ENCODE measurements at regions not wholly inside any gene's neighbourhood (a gene's known extent, or its start where the extent isn't known, plus 50 kb on each side); places are given as distances from the start of the nearest gene placed in this dataset.
"Not testable (repeated sequence)": the region's sequence is repeated elsewhere in the genome, so short reads cannot be mapped to it uniquely, and the experiment has no call there.

DNA sequence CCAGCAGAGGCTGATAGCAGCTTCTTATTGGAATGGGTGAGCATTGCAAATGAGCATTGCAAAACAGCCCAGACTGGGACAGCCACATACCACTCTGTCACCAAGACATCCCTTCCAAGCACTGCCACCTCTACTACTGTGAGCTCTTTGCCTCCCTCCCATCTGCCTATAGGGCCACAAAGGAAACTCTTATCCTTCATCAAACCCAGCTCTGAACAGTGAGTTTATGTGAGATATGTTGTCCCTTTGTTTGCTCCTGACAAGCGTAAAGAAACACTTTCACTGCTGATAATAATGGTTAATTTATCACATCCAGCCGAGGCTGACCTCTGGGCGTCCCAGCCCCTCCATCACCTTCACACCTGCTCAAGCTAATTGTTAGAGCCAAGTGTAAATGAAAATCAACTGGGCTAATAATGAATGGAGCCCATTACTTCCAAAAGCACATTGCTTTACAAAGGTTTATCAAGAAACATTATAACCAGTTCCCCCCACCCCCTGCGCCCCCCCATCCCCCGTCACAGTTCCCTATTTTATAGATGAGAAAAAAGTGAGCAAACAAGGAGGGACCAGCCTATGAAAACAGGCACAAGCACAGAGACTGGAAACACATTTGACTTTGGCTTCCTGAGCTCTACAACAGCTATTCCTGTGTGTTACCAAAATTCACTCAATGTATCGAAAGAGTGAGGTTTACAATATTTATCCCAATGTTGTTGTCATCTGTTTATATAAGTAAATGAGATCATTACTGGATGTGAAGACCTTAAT, 146.3 kb downstream of the ANXA2 start:
- 48% methylated on average over 6 of the region's 6 CpGs for WGBS
- H3K36me3 ChIP-seq (ENCODE audit: insufficient read depth): no peaks in the 10 kb centered on the region
- H3K27ac ChIP-seq (ENCODE audit: low read depth): no peak overlapping the region
- no peak for DNase-seq (ENCODE audit: extremely low spot score)
- no peaks in the 10 kb centered on the region for H3K4me1 ChIP-seq (ENCODE audit: insufficient read depth)
- no peak overlapping the region for H3K4me3 ChIP-seq (ENCODE audit: low read depth, low read length)

DNA sequence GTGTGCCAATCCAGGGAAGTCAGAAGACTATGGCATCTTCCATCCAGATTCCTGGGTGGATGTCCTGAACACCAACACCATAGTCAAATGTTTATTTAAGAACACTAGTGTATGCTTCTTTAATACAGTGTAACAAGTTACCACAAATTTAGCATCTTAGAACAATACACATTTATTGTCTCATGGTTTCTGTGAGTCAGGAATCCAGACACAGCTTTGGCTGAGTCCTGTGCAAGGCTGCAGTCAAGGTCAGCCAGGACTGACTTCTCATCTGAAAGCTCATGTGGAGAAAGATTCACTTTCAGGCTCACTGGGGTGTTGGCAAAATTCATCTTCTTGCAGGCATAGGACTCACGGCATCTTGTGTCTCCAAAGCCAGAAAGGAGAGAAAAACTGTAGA, 143.4 kb downstream of the ANXA2 start:
- Histone ChIP-seq H3K4me1 (ENCODE audit: insufficient read depth) (no peaks in the 10 kb centered on the region), H3K36me3 (ENCODE audit: insufficient read depth) (no peaks in the 10 kb centered on the region), H3K4me3 (ENCODE audit: low read depth, low read length) (no peak overlapping the region), H3K27ac (ENCODE audit: low read depth) (no peak overlapping the region)
- DNase-seq (ENCODE audit: extremely low spot score): no peak
- WGBS: 83% methylated on average over 1 of the region's 1 CpG

DNA sequence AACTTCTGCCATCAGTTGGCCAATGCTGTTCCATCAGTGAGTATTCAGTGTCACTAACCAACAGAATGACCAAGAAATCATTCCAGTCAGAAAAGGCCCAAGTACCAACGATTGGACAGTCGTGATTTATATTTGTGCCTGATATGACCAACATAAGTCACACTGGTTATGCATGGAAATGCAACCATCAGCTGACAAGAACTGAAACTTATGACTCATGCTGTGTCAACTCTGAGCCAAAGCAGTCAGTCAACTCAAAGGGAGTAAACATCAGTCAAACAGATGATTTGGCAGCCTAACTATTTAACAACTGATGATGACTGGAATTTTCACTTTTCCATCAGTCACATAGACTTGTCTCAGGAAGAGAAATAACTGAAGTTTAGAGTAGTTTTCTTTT, 142.4 kb downstream of the ANXA2 start:
- Histone ChIP-seq H3K36me3 (ENCODE audit: insufficient read depth) (no peaks in the 10 kb centered on the region), H3K4me3 (ENCODE audit: low read depth, low read length) (no peak overlapping the region), H3K27ac (ENCODE audit: low read depth) (no peak overlapping the region), H3K4me1 (ENCODE audit: insufficient read depth) (no peaks in the 10 kb centered on the region)
- WGBS: 67% methylated on average over 2 of the region's 2 CpGs
- no peak for DNase-seq (ENCODE audit: extremely low spot score)

DNA sequence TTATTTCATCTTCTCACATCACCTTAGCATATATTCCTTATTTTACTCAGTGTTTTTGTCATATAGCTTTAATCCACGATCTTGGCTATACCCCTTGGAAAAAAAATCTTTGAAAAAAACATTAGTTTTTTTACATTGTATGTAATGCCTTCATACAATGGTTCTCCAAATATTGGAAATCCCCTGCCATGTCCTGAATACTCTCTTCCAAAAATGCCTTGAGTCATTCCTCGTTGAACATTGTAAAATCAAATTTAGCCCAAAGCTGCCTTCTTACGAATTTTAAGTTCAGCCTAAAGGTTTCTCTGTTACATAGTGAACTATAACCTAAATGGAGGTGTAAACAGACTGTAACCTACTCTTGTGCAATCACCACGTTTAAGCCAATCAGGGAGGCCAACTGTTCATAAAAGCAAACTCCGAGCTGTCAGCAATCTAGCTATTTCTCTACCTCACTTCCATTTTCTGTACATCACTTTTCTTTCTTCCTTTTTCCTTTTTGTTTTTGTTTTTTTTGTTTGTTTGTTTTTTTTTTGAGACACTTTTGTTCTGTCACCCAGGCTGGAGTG, 140.1 kb downstream of the ANXA2 start:
- Histone ChIP-seq H3K36me3 (ENCODE audit: insufficient read depth) (no peaks in the 10 kb centered on the region), H3K27ac (ENCODE audit: low read depth) (no peak overlapping the region), H3K4me1 (ENCODE audit: insufficient read depth) (no peaks in the 10 kb centered on the region), H3K4me3 (ENCODE audit: low read depth, low read length) (no peak overlapping the region)
- WGBS: 70% methylated on average over 5 of the region's 5 CpGs
- no peak for DNase-seq (ENCODE audit: extremely low spot score)

DNA sequence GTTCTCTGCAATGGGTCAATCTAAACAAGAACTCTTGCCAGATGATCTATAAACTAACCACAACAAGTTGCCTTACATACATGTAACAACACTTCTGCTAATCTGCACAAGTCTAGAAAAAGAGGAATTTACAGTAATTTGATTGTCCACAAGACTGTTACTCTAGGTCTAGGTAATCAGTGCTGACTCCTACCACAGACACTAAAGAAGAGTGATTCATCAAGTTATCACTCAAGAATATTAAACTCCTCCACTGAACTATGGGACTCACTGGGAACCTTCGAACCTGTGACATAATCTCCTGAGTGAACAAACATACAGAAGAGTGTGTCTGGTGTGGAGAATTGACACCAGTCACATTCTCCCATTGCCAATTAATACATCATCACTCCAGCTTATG, 138.3 kb downstream of the ANXA2 start:
- DNase-seq (ENCODE audit: extremely low spot score): no peak
- Histone ChIP-seq H3K27ac (ENCODE audit: low read depth) (no peak overlapping the region), H3K4me3 (ENCODE audit: low read depth, low read length) (no peak overlapping the region), H3K36me3 (ENCODE audit: insufficient read depth) (no peaks in the 10 kb centered on the region), H3K4me1 (ENCODE audit: insufficient read depth) (no peaks in the 10 kb centered on the region)
- 93% methylated on average over 1 of the region's 1 CpG for WGBS

DNA sequence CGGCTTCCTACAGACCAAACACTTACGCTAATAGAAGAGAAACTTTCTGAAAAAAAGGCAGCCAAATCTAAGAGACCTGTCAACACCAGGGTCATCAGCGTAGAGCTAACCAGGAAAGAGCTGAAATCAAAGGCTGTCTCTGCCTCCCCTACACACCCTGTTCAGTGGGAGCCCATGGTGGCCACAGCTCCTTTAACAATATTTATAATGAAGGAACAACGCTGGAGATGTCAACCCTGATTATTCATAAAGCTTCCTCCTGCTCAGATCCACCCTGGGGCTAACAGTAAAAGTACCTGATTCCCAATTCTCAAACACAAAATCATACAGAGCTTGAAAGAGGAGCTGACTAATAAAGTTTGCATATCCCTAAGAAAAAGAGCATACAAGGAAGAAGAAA, 133.7 kb downstream of the ANXA2 start:
- DNase-seq (ENCODE audit: extremely low spot score): no peak
- H3K4me3 ChIP-seq (ENCODE audit: low read depth, low read length): no peak overlapping the region
- H3K4me1 ChIP-seq (ENCODE audit: insufficient read depth): no peaks in the 10 kb centered on the region
- H3K36me3 ChIP-seq (ENCODE audit: insufficient read depth): no peaks in the 10 kb centered on the region
- 36% methylated on average over 4 of the region's 4 CpGs for WGBS
- no peak overlapping the region for H3K27ac ChIP-seq (ENCODE audit: low read depth)

DNA sequence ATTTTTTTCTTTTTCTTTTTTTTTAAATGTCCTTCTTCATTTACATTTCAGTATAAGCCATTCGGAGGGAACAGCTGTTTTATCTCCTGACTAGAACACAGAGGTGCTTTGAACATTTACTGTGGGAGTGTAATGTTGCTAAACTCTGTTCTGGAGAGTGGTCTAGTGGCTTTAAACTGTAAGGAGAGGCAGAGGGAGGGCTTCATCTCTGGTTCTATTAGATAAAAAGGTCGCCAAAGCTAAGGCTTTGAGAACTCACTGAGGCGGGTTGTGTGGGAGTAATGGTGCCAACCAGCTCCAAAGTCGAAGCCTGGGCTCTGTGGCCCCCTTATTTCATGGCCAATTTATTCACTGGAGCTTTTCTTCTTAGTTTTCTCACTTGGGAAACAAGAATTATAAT, 133.2 kb downstream of the ANXA2 start:
- Histone ChIP-seq H3K27ac (ENCODE audit: low read depth) (no peak overlapping the region), H3K36me3 (ENCODE audit: insufficient read depth) (no peaks in the 10 kb centered on the region), H3K4me1 (ENCODE audit: insufficient read depth) (no peaks in the 10 kb centered on the region), H3K4me3 (ENCODE audit: low read depth, low read length) (no peak overlapping the region)
- peak; percentile 7 for DNase-seq (ENCODE audit: extremely low spot score)
- WGBS: 31% methylated on average over 4 of the region's 4 CpGs

DNA sequence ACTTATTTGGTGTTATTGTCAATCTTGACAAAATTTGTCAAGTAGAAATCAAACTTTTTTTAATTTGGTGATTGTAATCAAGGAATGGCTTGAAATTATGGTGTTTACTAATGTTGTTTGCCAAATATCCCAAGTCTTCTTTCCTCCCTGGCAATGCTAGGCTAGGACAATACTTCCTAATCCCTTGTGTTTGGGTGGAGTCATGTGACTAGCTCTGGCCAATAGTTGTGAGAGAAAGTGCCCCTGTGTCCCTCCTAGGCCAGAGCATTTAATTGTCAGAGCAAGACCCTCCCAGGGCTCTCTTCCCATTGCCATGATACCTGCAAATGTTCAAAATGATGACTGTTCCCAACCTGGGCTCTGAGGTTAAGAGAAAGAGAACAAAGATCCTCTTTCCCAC, 132.7 kb downstream of the ANXA2 start:
- Histone ChIP-seq H3K4me1 (ENCODE audit: insufficient read depth) (no peaks in the 10 kb centered on the region), H3K4me3 (ENCODE audit: low read depth, low read length) (no peak overlapping the region), H3K27ac (ENCODE audit: low read depth) (no peak overlapping the region), H3K36me3 (ENCODE audit: insufficient read depth) (no peaks in the 10 kb centered on the region)
- DNase-seq (ENCODE audit: extremely low spot score): no peak

DNA sequence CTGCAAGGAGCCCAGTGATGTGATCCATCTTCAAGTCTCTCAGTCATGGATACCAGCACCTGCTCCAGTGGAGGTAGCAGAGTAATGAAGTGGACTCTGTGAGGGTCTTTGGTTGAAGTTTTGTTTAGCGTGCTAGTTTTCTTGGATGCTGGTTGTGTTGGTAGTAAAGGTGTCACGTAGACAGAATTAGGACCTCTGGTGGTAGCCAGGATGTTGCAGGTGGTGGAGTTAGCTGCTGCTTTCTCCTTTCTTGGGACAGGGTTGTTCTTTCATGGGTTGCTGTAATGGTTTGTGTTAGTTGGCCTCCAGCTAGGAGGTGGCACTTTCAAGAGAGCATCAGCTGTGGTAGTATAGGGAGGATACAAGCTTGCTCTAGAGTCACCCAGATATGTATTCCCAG, 125.2 kb downstream of the ANXA2 start:
- 78% methylated on average over 2 of the region's 2 CpGs for WGBS
- Histone ChIP-seq H3K27ac (ENCODE audit: low read depth) (no peak overlapping the region), H3K4me1 (ENCODE audit: insufficient read depth) (no peaks in the 10 kb centered on the region), H3K36me3 (ENCODE audit: insufficient read depth) (no peaks in the 10 kb centered on the region), H3K4me3 (ENCODE audit: low read depth, low read length) (no peak overlapping the region)
- DNase-seq (ENCODE audit: extremely low spot score): no peak

DNA sequence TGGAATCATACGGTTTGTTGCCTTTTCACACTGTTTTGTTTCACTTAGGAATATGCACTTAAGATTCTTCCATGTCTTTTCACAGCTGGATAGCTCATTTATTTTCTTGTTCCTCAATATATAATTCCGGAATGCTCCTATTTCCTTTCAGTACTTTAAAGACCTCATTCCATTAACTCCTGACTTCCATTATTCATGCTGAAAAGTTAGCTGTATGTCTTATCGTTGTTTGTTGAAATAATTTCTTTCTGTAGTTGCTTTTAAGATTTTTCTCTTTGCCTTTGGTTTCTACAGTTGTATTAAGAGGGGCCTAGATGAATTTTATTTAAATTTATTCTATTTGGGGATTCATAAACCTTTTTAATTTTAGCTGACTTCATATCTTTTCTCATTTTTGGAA, 122.2 kb downstream of the ANXA2 start:
- no peaks in the 10 kb centered on the region for H3K4me1 ChIP-seq (ENCODE audit: insufficient read depth)
- H3K4me3 ChIP-seq (ENCODE audit: low read depth, low read length): no peak overlapping the region
- no peak overlapping the region for H3K27ac ChIP-seq (ENCODE audit: low read depth)
- 55% methylated on average over 3 of the region's 3 CpGs for WGBS
- DNase-seq (ENCODE audit: extremely low spot score): no peak
- H3K36me3 ChIP-seq (ENCODE audit: insufficient read depth): no peaks in the 10 kb centered on the region

DNA sequence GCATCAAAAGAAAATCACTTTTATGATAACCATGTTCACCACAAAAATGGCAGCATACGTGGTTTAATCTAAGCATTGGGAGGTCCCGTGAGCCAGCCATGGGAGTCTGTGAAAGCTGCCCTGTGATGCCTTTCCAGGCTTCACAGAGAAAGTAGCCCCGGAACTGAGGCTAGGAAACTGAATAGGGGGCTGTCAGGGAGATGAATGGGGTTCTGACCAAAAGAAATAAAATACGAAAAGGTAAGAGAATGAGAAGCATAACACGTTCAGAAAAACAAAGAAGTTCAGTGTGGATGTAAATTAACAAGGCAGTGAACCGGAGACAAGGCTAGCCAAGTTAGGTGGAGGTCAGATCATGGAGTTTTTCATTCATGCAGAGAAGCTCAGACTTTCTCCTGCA, 118.9 kb downstream of the ANXA2 start:
- H3K27ac ChIP-seq (ENCODE audit: low read depth): no peak overlapping the region
- no peaks in the 10 kb centered on the region for H3K36me3 ChIP-seq (ENCODE audit: insufficient read depth)
- 80% methylated on average over 6 of the region's 6 CpGs for WGBS
- no peak for DNase-seq (ENCODE audit: extremely low spot score)
- no peak overlapping the region for H3K4me3 ChIP-seq (ENCODE audit: low read depth, low read length)
- no peaks in the 10 kb centered on the region for H3K4me1 ChIP-seq (ENCODE audit: insufficient read depth)

DNA sequence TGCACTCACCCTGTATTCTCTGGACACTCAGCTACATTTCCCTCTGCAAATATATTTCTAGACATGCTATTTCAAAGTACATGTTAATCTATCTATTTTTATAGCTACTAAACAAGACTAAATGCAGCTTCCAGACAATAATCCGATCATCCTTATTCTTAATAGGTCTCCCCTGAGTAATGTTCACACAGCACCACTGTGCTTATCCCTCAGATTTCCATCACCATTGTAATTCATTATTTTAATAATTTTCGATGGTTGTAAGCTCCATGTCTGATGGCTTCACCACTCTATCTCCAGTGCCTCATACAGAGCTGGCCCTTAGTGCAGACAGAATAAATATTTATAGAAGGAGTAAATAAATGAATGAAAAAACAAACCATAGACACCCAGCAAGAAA, 117.5 kb downstream of the ANXA2 start:
- Histone ChIP-seq H3K4me3 (ENCODE audit: low read depth, low read length) (no peak overlapping the region), H3K27ac (ENCODE audit: low read depth) (no peak overlapping the region), H3K4me1 (ENCODE audit: insufficient read depth) (no peaks in the 10 kb centered on the region), H3K36me3 (ENCODE audit: insufficient read depth) (no peaks in the 10 kb centered on the region)
- 51% methylated on average over 2 of the region's 2 CpGs for WGBS
- no peak for DNase-seq (ENCODE audit: extremely low spot score)

DNA sequence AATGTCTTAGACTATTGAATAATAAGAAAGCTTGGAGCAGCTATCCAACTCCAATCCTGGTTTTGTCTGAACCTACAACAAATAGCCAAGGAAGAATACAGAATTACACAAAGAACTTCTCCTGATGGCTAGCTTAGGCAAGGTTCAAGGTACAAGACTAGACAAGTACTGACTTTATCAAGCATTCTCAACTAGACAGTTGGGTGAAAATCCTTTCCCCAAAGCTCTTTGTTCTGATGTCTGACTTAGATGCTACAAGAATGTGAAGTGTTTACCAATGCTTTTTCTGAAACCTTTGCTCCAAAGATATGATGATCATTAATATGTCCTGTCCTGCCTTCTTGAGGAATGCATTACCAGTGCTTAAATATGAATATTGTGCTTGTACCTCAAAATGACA, 113.8 kb downstream of the ANXA2 start:
- Histone ChIP-seq H3K4me3 (ENCODE audit: low read depth, low read length) (no peak overlapping the region), H3K4me1 (ENCODE audit: insufficient read depth) (no peaks in the 10 kb centered on the region), H3K27ac (ENCODE audit: low read depth) (no peak overlapping the region), H3K36me3 (ENCODE audit: insufficient read depth) (no peaks in the 10 kb centered on the region)
- DNase-seq (ENCODE audit: extremely low spot score): no peak

DNA sequence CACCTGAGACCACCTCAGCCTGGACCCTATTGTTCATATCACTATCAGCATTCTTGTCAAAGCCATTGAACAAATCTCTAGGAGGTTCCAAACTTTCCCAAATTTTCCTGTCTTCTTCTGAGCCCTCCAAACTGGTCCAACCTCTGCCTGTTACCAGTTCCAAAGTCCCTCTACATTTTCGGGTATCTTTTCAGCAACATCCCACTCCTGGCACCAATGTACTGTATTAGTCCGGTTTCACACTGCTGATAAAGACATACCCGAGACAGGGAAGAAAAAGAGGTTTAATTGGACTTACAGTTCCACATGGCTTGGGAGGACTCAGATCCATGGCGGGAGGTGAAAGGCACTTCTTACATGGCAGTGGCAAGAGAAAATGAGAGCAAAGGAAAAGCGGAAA, 101.9 kb downstream of the ANXA2 start:
- WGBS: 93% methylated on average over 5 of the region's 5 CpGs
- not testable (repeated sequence) for DNase-seq (ENCODE audit: extremely low spot score)

DNA sequence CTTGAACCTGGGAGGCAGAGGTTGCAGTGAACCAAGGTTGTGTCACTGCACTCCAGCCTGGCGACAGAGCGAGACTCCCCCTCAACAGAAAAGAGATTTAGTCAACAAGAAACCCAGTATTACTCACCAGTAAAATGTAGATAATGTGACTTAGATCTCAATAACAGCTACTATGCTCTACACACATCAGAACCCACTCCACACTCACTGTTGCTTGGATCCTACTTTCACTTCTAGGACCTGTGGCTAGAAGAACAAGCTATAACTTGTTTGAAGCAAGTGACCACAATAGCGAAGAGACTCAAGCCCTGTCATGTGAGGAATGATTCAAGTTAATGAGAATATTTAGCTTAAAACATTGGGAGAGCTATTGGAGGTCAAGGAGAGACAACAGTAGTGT, 100.7 kb downstream of the ANXA2 start:
- no peaks in the 10 kb centered on the region for H3K4me1 ChIP-seq (ENCODE audit: insufficient read depth)
- 83% methylated on average over 3 of the region's 3 CpGs for WGBS
- DNase-seq (ENCODE audit: extremely low spot score): no peak
- H3K27ac ChIP-seq (ENCODE audit: low read depth): no peak overlapping the region
- no peaks in the 10 kb centered on the region for H3K36me3 ChIP-seq (ENCODE audit: insufficient read depth)
- no peak overlapping the region for H3K4me3 ChIP-seq (ENCODE audit: low read depth, low read length)

More for the DNA sequence above, 101.9 kb downstream of the ANXA2 start:
- H3K27ac ChIP-seq (ENCODE audit: low read depth); H3K4me1 ChIP-seq (ENCODE audit: insufficient read depth); H3K36me3 ChIP-seq (ENCODE audit: insufficient read depth); H3K4me3 ChIP-seq (ENCODE audit: low read depth, low read length): not testable (repeated sequence)
